Stimulated activated CD8-positive, alpha-beta memory T cell treated with anti-CD3 and anti-CD28 coated beads, Interleukin-15, amount 100 ng/mL, for 1 hour (primary cell): ENCODE measurements at regions not wholly inside any gene's neighbourhood (a gene's known extent, or its start where the extent isn't known, plus 50 kb on each side); places are given as distances from the start of the nearest gene placed in this dataset.

Source experiments
- DNase-seq: peaks from one replicate; pipeline ENCODE4 v3.0.0-alpha.2; 2020; ENCODE audit warnings: low read depth

- no peak for DNase-seq
Observed at GRCh38 chr2:120828829-120829632, 93.4 kb downstream of the GLI2 start.

- no peak for DNase-seq
Observed at GRCh38 chr2:120829633-120830025, 94.0 kb downstream of the GLI2 start.

- no peak for DNase-seq
Observed at GRCh38 chr2:120830096-120830830, 94.6 kb downstream of the GLI2 start.

- DNase-seq, result no peak
Observed at GRCh38 chr2:120831086-120831485, 95.4 kb downstream of the GLI2 start.

GRCh38 chr2:120831891-120832290, 96.2 kb downstream of the GLI2 start:
- DNase-seq, result no peak

- DNase-seq, result no peak
Observed at GRCh38 chr2:120832296-120833070, 96.8 kb downstream of the GLI2 start.

- DNase-seq, result no peak
Observed at GRCh38 chr2:120833127-120833675, 97.5 kb downstream of the GLI2 start.

GRCh38 chr2:120834206-120834605, 98.5 kb downstream of the GLI2 start:
- no peak for DNase-seq

GRCh38 chr2:120836281-120836680, 100.6 kb downstream of the GLI2 start:
- no peak for DNase-seq

GRCh38 chr2:120840795-120841487, 105.3 kb downstream of the GLI2 start:
- no peak for DNase-seq

GRCh38 chr2:120842456-120843439, 107.1 kb downstream of the GLI2 start:
- no peak for DNase-seq

- DNase-seq, result no peak
Observed at GRCh38 chr2:120844070-120844738, 108.5 kb downstream of the GLI2 start.

GRCh38 chr2:120845277-120845676, 109.6 kb downstream of the GLI2 start:
- DNase-seq, result no peak

- no peak for DNase-seq
Observed at GRCh38 chr2:120846406-120847095, 110.9 kb downstream of the GLI2 start.

GRCh38 chr2:120847700-120848321, 112.1 kb downstream of the GLI2 start:
- no peak for DNase-seq

GRCh38 chr2:120849278-120849677, 113.6 kb downstream of the GLI2 start:
- no peak for DNase-seq

- no peak for DNase-seq
Observed at GRCh38 chr2:120850551-120850950, 114.9 kb downstream of the GLI2 start.

- DNase-seq, result no peak
Observed at GRCh38 chr2:120851116-120851773, 115.6 kb downstream of the GLI2 start.
